ENCODE measurements at regions not wholly inside any gene's neighbourhood (a gene's known extent, or its start where the extent isn't known, plus 50 kb on each side); places are given as distances from the start of the nearest gene placed in this dataset.

GRCh38 chr7:86243171-86243570 lies 400.5 kb upstream of the GRM3 start:
- Mint-ChIP-seq H3K4me1 (ENCODE audit: low read depth) (no peaks in the 10 kb centered on the region), H3K36me3 (ENCODE audit: low read depth) (no peaks in the 10 kb centered on the region), H3K27me3 (ENCODE audit: low read depth) (no peaks in the 10 kb centered on the region), H3K4me3 (ENCODE audit: low read depth) (no peak overlapping the region), H3K9me3 (peaks cover 21% of the 10 kb centered on the region), H3K27ac (no peak overlapping the region)
- intact Hi-C loops (cut with micrococcal nuclease) = no loop called here
- no peak for DNase-seq (ENCODE audit: low spot score)

- Mint-ChIP-seq H3K4me3 (ENCODE audit: low read depth) (no peak overlapping the region), H3K27me3 (ENCODE audit: low read depth) (no peaks in the 10 kb centered on the region), H3K9me3 (peaks cover 37% of the 10 kb centered on the region), H3K4me1 (ENCODE audit: low read depth) (no peaks in the 10 kb centered on the region), H3K36me3 (ENCODE audit: low read depth) (no peaks in the 10 kb centered on the region), H3K27ac (no peak overlapping the region)
- intact Hi-C loops (cut with micrococcal nuclease) = no loop called here
- DNase-seq (ENCODE audit: low spot score) = no peak
Measured at GRCh38 chr7:86226191-86226590, 417.5 kb upstream of the GRM3 start.

GRCh38 chr7:86222806-86223205 lies 420.9 kb upstream of the GRM3 start:
- H3K36me3 Mint-ChIP-seq (ENCODE audit: low read depth) = no peaks in the 10 kb centered on the region
- intact Hi-C loops (cut with micrococcal nuclease) = no loop called here
- no peak overlapping the region for H3K4me3 Mint-ChIP-seq (ENCODE audit: low read depth)
- no peak overlapping the region for H3K27ac Mint-ChIP-seq
- DNase-seq (ENCODE audit: low spot score) = no peak
- H3K9me3 Mint-ChIP-seq = peaks cover 34% of the 10 kb centered on the region
- H3K27me3 Mint-ChIP-seq (ENCODE audit: low read depth) = no peaks in the 10 kb centered on the region
- no peaks in the 10 kb centered on the region for H3K4me1 Mint-ChIP-seq (ENCODE audit: low read depth)

- no peak for DNase-seq (ENCODE audit: low spot score)
- Mint-ChIP-seq H3K27ac (no peak overlapping the region), H3K4me1 (ENCODE audit: low read depth) (no peaks in the 10 kb centered on the region), H3K9me3 (no peaks in the 10 kb centered on the region), H3K36me3 (ENCODE audit: low read depth) (no peaks in the 10 kb centered on the region), H3K27me3 (ENCODE audit: low read depth) (no peaks in the 10 kb centered on the region), H3K4me3 (ENCODE audit: low read depth) (no peak overlapping the region)
- intact Hi-C loops (cut with micrococcal nuclease) = no loop called here
Measured at GRCh38 chr7:86214734-86215133, 429.0 kb upstream of the GRM3 start.

GRCh38 chr7:86212976-86213375 lies 430.7 kb upstream of the GRM3 start:
- H3K4me1 Mint-ChIP-seq (ENCODE audit: low read depth) = no peaks in the 10 kb centered on the region
- no peak for DNase-seq (ENCODE audit: low spot score)
- H3K9me3 Mint-ChIP-seq = no peaks in the 10 kb centered on the region
- intact Hi-C loops (cut with micrococcal nuclease) = no loop called here
- H3K27me3 Mint-ChIP-seq (ENCODE audit: low read depth) = no peaks in the 10 kb centered on the region
- H3K36me3 Mint-ChIP-seq (ENCODE audit: low read depth) = no peaks in the 10 kb centered on the region
- no peak overlapping the region for H3K4me3 Mint-ChIP-seq (ENCODE audit: low read depth)
- H3K27ac Mint-ChIP-seq = no peak overlapping the region

- no peaks in the 10 kb centered on the region for H3K4me1 Mint-ChIP-seq (ENCODE audit: low read depth)
- intact Hi-C loops (cut with micrococcal nuclease) = no loop called here
- H3K27ac Mint-ChIP-seq = no peak overlapping the region
- H3K9me3 Mint-ChIP-seq = peaks cover 4% of the 10 kb centered on the region
- no peak overlapping the region for H3K4me3 Mint-ChIP-seq (ENCODE audit: low read depth)
- no peak for DNase-seq (ENCODE audit: low spot score)
- H3K27me3 Mint-ChIP-seq (ENCODE audit: low read depth) = no peaks in the 10 kb centered on the region
- no peaks in the 10 kb centered on the region for H3K36me3 Mint-ChIP-seq (ENCODE audit: low read depth)
Measured at GRCh38 chr7:86209036-86209435, 434.7 kb upstream of the GRM3 start.

GRCh38 chr7:86207740-86208139 lies 436.0 kb upstream of the GRM3 start:
- intact Hi-C loops (cut with micrococcal nuclease) = no loop called here
- Mint-ChIP-seq H3K4me3 (ENCODE audit: low read depth) (no peak overlapping the region), H3K4me1 (ENCODE audit: low read depth) (no peaks in the 10 kb centered on the region), H3K9me3 (peaks cover 11% of the 10 kb centered on the region), H3K27ac (no peak overlapping the region), H3K36me3 (ENCODE audit: low read depth) (no peaks in the 10 kb centered on the region), H3K27me3 (ENCODE audit: low read depth) (no peaks in the 10 kb centered on the region)
- DNase-seq (ENCODE audit: low spot score) = no peak

- H3K4me1 Mint-ChIP-seq (ENCODE audit: low read depth) = no peaks in the 10 kb centered on the region
Measured at GRCh38 chr7:86202833-86203232, 440.9 kb upstream of the GRM3 start.

GRCh38 chr7:86201767-86202166 lies 441.9 kb upstream of the GRM3 start:
- Mint-ChIP-seq H3K36me3 (ENCODE audit: low read depth) (no peaks in the 10 kb centered on the region), H3K4me1 (ENCODE audit: low read depth) (no peaks in the 10 kb centered on the region), H3K27me3 (ENCODE audit: low read depth) (no peaks in the 10 kb centered on the region), H3K27ac (no peak overlapping the region), H3K9me3 (peaks cover 15% of the 10 kb centered on the region), H3K4me3 (ENCODE audit: low read depth) (no peak overlapping the region)
- intact Hi-C loops (cut with micrococcal nuclease) = no loop called here
- DNase-seq (ENCODE audit: low spot score) = no peak

More at GRCh38 chr7:86202833-86203232, 440.9 kb upstream of the GRM3 start:
- Mint-ChIP-seq H3K9me3 (peaks cover 15% of the 10 kb centered on the region), H3K4me3 (ENCODE audit: low read depth) (no peak overlapping the region), H3K36me3 (ENCODE audit: low read depth) (no peaks in the 10 kb centered on the region), H3K27ac (no peak overlapping the region), H3K27me3 (ENCODE audit: low read depth) (no peaks in the 10 kb centered on the region)
- intact Hi-C loops (cut with micrococcal nuclease) = no loop called here
- no peak for DNase-seq (ENCODE audit: low spot score)

- Mint-ChIP-seq H3K9me3 (peaks cover 19% of the 10 kb centered on the region), H3K4me3 (ENCODE audit: low read depth) (no peak overlapping the region), H3K27me3 (ENCODE audit: low read depth) (no peaks in the 10 kb centered on the region), H3K27ac (no peak overlapping the region), H3K36me3 (ENCODE audit: low read depth) (no peaks in the 10 kb centered on the region), H3K4me1 (ENCODE audit: low read depth) (no peaks in the 10 kb centered on the region)
- intact Hi-C loops (cut with micrococcal nuclease) = no loop called here
- no peak for DNase-seq (ENCODE audit: low spot score)
Measured at GRCh38 chr7:86199881-86200614, 443.7 kb upstream of the GRM3 start.

- Mint-ChIP-seq H3K4me1 (ENCODE audit: low read depth) (no peaks in the 10 kb centered on the region), H3K27me3 (ENCODE audit: low read depth) (no peaks in the 10 kb centered on the region), H3K4me3 (ENCODE audit: low read depth) (no peak overlapping the region), H3K9me3 (peaks cover 25% of the 10 kb centered on the region), H3K36me3 (ENCODE audit: low read depth) (no peaks in the 10 kb centered on the region), H3K27ac (no peak overlapping the region)
- intact Hi-C loops (cut with micrococcal nuclease) = no loop called here
- no peak for DNase-seq (ENCODE audit: low spot score)
Measured at GRCh38 chr7:86190351-86190750, 453.4 kb upstream of the GRM3 start.

- no peaks in the 10 kb centered on the region for H3K4me1 Mint-ChIP-seq (ENCODE audit: low read depth)
- no peak for DNase-seq (ENCODE audit: low spot score)
- no peak overlapping the region for H3K27ac Mint-ChIP-seq
- H3K4me3 Mint-ChIP-seq (ENCODE audit: low read depth) = no peak overlapping the region
- no peaks in the 10 kb centered on the region for H3K36me3 Mint-ChIP-seq (ENCODE audit: low read depth)
- intact Hi-C loops (cut with micrococcal nuclease) = no loop called here
- peaks cover 6% of the 10 kb centered on the region for H3K9me3 Mint-ChIP-seq
- no peaks in the 10 kb centered on the region for H3K27me3 Mint-ChIP-seq (ENCODE audit: low read depth)
Measured at GRCh38 chr7:86181474-86181873, 462.2 kb upstream of the GRM3 start.

- H3K9me3 Mint-ChIP-seq = peaks cover 19% of the 10 kb centered on the region
- no peak overlapping the region for H3K4me3 Mint-ChIP-seq (ENCODE audit: low read depth)
- no peak overlapping the region for H3K27ac Mint-ChIP-seq
- H3K27me3 Mint-ChIP-seq (ENCODE audit: low read depth) = no peaks in the 10 kb centered on the region
- no peaks in the 10 kb centered on the region for H3K36me3 Mint-ChIP-seq (ENCODE audit: low read depth)
- intact Hi-C loops (cut with micrococcal nuclease) = no loop called here
- no peak for DNase-seq (ENCODE audit: low spot score)
- H3K4me1 Mint-ChIP-seq (ENCODE audit: low read depth) = no peaks in the 10 kb centered on the region
Measured at GRCh38 chr7:86164827-86165226, 478.9 kb upstream of the GRM3 start.

- H3K4me3 Mint-ChIP-seq (ENCODE audit: low read depth) = no peak overlapping the region
- no peak overlapping the region for H3K27ac Mint-ChIP-seq
- H3K36me3 Mint-ChIP-seq (ENCODE audit: low read depth) = no peaks in the 10 kb centered on the region
- H3K9me3 Mint-ChIP-seq = peaks cover 27% of the 10 kb centered on the region
- H3K27me3 Mint-ChIP-seq (ENCODE audit: low read depth) = no peaks in the 10 kb centered on the region
- no peaks in the 10 kb centered on the region for H3K4me1 Mint-ChIP-seq (ENCODE audit: low read depth)
- intact Hi-C loops (cut with micrococcal nuclease) = no loop called here
- DNase-seq (ENCODE audit: low spot score) = no peak
Measured at GRCh38 chr7:86158111-86158510, 485.6 kb upstream of the GRM3 start.

Measured in activated T-helper 2 cell treated with anti-CD3 and anti-CD28 coated beads, Interferon-gamma antibody, Interleukin-2, Interleukin-4, amounts not matched to agents 10 μg/mL and 5 μg/mL and 100 μg/mL, durations not matched to agents 14 hours and 24 hours and 36 hours (primary cell).